ENCODE measurements at regions not wholly inside any gene's neighbourhood (a gene's known extent, or its start where the extent isn't known, plus 50 kb on each side); places are given as distances from the start of the nearest gene placed in this dataset.

DNA sequence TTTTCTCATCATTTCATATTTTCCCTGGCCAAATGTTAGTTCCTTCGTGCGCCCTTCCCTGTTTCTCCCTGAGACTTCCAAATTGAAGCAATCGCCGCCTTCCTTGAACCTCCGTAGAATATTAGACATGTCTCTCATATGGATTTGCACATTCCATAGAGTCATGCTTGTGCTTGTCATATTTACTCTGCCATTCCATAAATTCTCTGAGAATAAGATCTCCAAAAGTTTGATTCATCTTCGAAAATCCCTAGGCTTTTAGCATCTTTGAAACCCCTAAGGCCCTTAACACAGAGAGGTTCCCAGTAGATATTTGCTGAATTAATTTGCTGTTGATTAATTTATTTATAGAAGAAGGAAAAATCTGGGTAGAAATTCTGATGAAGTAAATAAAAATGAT, 202.2 kb upstream of the PIK3C3 start:
- TF ChIP-seq HNF4G (IDR thresholded peaks at IDR 0.05) (no peak), CTCF (IDR thresholded peaks at IDR 0.05; ENCODE audit: low read depth, low read length, missing input control) (no peak), EGR1 (IDR thresholded peaks at IDR 0.05; ENCODE audit: low read depth in 2 of 2) (no peak), REST (IDR thresholded peaks at IDR 0.05) (no peak), NR2F2 (IDR thresholded peaks at IDR 0.05) (no peak), JUND (IDR thresholded peaks at IDR 0.05) (no peak), HNF4A (conservative IDR thresholded peaks at IDR 0.05) (no peak), TAF1 (conservative IDR thresholded peaks at IDR 0.05) (no peak)
- TF ChIP-seq, protein P1, sequence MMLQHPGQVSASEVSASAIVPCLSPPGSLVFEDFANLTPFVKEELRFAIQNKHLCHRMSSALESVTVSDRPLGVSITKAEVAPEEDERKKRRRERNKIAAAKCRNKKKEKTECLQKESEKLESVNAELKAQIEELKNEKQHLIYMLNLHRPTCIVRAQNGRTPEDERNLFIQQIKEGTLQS (IDR thresholded peaks at IDR 0.05): no peak

Measured in liver (tissue), 3 donors.